HG02763 (cell line): ENCODE measurements at regions not wholly inside any gene's neighbourhood (a gene's known extent, or its start where the extent isn't known, plus 50 kb on each side); places are given as distances from the start of the nearest gene placed in this dataset.

Experiments used
- ATAC-seq: cut with Tn5 transposase; IDR thresholded peaks from one replicate; pipeline ENCODE4 v1.9.1; 2021; ENCODE audit warnings: mild to moderate bottlenecking, moderate library complexity; ENCODE audit not compliant: unreplicated experiment

- ATAC-seq: no peak
Observed at GRCh38 chr18:26745288-26746181, 120.0 kb downstream of the AQP4 start.

GRCh38 chr18:26741758-26742157, 123.7 kb downstream of the AQP4 start:
- ATAC-seq: no peak

- no peak for ATAC-seq
Observed at GRCh38 chr18:26741048-26741447, 124.5 kb downstream of the AQP4 start.

- no peak for ATAC-seq
Observed at GRCh38 chr18:26740396-26740795, 125.1 kb downstream of the AQP4 start.

- no peak for ATAC-seq
Observed at GRCh38 chr18:26738706-26739105, 126.8 kb downstream of the AQP4 start.

GRCh38 chr18:26736301-26736700, 129.2 kb downstream of the AQP4 start:
- no peak for ATAC-seq

- ATAC-seq: no peak
Observed at GRCh38 chr18:26734760-26735159, 130.7 kb downstream of the AQP4 start.

GRCh38 chr18:26729449-26729848, 136.1 kb downstream of the AQP4 start:
- ATAC-seq: no peak

- ATAC-seq: no peak
Observed at GRCh38 chr18:26729008-26729407, 136.5 kb downstream of the AQP4 start.

- no peak for ATAC-seq
Observed at GRCh38 chr18:26723981-26724380, 141.5 kb downstream of the AQP4 start.

- ATAC-seq: no peak
Observed at GRCh38 chr18:26722565-26722931, 143.0 kb downstream of the AQP4 start.

GRCh38 chr18:26721854-26722564, 143.5 kb downstream of the AQP4 start:
- ATAC-seq: no peak

GRCh38 chr18:26719896-26720295, 145.6 kb downstream of the AQP4 start:
- no peak for ATAC-seq

GRCh38 chr18:26717123-26717719, 148.3 kb downstream of the AQP4 start:
- ATAC-seq: no peak

- no peak for ATAC-seq
Observed at GRCh38 chr18:26714739-26715138, 150.8 kb downstream of the AQP4 start.

GRCh38 chr18:26711756-26712155, 153.8 kb downstream of the AQP4 start:
- ATAC-seq: no peak

- ATAC-seq: no peak
Observed at GRCh38 chr18:26710470-26711096, 154.9 kb downstream of the AQP4 start.

- no peak for ATAC-seq
Observed at GRCh38 chr18:26709897-26710296, 155.6 kb downstream of the AQP4 start.

- no peak for ATAC-seq
Observed at GRCh38 chr18:26708806-26709716, 156.4 kb downstream of the AQP4 start.

GRCh38 chr18:26706911-26707351, 158.6 kb downstream of the AQP4 start:
- ATAC-seq: no peak
